ENCODE measurements at regions not wholly inside any gene's neighbourhood (a gene's known extent, or its start where the extent isn't known, plus 50 kb on each side); places are given as distances from the start of the nearest gene placed in this dataset.

DNA sequence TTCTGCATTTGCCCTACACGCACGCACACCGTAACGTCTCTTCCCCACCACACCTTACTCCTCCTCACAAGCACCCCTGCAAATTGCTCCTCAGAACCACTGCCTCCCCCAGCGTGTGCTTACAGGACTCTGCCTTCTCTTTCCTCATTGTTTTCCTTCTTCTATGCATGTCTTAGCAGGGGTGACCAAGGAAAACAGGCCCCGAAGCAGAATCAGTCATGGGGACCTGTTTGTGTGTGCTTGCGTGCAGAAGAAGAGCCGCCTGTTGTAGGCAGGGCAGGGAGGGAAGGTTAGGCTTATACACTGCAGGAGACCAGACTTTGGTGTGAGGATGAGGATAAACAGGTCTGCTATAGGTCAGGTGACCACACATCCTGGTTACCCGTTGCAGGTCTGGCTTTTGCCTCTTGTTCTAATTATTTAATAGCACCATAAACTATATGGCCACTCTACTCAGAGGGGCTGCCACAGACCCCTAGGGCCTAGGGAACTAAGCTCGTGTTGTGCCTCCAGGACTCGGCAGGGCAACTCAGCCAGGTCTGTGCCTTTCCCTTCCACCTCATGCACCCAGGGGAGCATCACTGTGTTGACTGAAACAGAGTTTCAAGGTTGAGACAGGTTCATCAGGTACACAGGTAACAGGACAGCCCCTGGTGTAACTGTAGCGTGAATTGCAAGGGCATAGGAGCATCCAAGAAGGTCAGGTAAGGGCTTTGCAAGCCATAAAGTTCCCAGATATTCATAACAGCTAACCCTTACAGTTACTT is 60.8 kb upstream of the EPS8L3 start (continued):
- TF ChIP-seq, protein P1, sequence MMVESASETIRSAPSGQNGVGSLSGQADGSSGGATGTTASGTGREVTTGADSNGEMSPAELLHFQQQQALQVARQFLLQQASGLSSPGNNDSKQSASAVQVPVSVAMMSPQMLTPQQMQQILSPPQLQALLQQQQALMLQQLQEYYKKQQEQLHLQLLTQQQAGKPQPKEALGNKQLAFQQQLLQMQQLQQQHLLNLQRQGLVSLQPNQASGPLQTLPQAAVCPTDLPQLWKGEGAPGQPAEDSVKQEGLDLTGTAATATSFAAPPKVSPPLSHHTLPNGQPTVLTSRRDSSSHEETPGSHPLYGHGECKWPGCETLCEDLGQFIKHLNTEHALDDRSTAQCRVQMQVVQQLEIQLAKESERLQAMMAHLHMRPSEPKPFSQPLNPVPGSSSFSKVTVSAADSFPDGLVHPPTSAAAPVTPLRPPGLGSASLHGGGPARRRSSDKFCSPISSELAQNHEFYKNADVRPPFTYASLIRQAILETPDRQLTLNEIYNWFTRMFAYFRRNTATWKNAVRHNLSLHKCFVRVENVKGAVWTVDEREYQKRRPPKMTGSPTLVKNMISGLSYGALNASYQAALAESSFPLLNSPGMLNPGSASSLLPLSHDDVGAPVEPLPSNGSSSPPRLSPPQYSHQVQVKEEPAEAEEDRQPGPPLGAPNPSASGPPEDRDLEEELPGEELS (CRISPR knock-in tag; IDR thresholded peaks at IDR 0.05) = no peak
- no peak for TF ChIP-seq KDM5A (IDR thresholded peaks at IDR 0.05; ENCODE audit: borderline replicate concordance, low read length)
- TF ChIP-seq FOXC1 (CRISPR knock-in tag; IDR thresholded peaks at IDR 0.05; ENCODE audit: borderline replicate concordance) = 0 out of 2 replicates have a peak, but pooled peaks have one; percentile 11
- TF ChIP-seq, protein P2, sequence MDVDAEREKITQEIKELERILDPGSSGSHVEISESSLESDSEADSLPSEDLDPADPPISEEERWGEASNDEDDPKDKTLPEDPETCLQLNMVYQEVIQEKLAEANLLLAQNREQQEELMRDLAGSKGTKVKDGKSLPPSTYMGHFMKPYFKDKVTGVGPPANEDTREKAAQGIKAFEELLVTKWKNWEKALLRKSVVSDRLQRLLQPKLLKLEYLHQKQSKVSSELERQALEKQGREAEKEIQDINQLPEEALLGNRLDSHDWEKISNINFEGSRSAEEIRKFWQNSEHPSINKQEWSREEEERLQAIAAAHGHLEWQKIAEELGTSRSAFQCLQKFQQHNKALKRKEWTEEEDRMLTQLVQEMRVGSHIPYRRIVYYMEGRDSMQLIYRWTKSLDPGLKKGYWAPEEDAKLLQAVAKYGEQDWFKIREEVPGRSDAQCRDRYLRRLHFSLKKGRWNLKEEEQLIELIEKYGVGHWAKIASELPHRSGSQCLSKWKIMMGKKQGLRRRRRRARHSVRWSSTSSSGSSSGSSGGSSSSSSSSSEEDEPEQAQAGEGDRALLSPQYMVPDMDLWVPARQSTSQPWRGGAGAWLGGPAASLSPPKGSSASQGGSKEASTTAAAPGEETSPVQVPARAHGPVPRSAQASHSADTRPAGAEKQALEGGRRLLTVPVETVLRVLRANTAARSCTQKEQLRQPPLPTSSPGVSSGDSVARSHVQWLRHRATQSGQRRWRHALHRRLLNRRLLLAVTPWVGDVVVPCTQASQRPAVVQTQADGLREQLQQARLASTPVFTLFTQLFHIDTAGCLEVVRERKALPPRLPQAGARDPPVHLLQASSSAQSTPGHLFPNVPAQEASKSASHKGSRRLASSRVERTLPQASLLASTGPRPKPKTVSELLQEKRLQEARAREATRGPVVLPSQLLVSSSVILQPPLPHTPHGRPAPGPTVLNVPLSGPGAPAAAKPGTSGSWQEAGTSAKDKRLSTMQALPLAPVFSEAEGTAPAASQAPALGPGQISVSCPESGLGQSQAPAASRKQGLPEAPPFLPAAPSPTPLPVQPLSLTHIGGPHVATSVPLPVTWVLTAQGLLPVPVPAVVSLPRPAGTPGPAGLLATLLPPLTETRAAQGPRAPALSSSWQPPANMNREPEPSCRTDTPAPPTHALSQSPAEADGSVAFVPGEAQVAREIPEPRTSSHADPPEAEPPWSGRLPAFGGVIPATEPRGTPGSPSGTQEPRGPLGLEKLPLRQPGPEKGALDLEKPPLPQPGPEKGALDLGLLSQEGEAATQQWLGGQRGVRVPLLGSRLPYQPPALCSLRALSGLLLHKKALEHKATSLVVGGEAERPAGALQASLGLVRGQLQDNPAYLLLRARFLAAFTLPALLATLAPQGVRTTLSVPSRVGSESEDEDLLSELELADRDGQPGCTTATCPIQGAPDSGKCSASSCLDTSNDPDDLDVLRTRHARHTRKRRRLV (CRISPR knock-in tag; IDR thresholded peaks at IDR 0.05) = no peak
- TF ChIP-seq ZSCAN25 (CRISPR knock-in tag; IDR thresholded peaks at IDR 0.05) = 0 out of 2 replicates have a peak, but pooled peaks have one; percentile 57
- no peak for TF ChIP-seq ATF7-NPFF (CRISPR knock-in tag; IDR thresholded peaks at IDR 0.05; ENCODE audit: low read depth)
- TF ChIP-seq, protein P3, sequence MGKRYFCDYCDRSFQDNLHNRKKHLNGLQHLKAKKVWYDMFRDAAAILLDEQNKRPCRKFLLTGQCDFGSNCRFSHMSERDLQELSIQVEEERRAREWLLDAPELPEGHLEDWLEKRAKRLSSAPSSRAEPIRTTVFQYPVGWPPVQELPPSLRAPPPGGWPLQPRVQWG (CRISPR knock-in tag; IDR thresholded peaks at IDR 0.05; ENCODE audit: borderline replicate concordance, low read depth) = no peak
- TF ChIP-seq, protein P4, sequence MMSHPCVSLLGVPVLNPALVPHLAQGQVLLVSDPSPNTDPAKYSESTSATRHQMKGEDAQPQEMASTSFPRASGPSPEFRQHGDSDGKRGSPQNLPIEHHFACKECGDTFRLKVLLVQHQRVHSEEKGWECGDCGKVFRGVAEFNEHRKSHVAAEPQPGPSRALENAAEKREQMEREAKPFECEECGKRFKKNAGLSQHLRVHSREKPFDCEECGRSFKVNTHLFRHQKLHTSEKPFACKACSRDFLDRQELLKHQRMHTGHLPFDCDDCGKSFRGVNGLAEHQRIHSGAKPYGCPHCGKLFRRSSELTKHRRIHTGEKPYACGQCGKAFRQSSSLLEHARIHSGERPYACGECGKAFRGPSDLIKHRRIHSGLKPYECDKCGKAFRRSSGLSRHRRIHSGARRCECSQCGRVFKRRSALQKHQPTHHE (CRISPR knock-in tag; IDR thresholded peaks at IDR 0.05; ENCODE audit: borderline replicate concordance) = 0 out of 2 replicates have a peak, but pooled peaks have one; percentile 9
- no peak for TF ChIP-seq ZNF337 (CRISPR knock-in tag; IDR thresholded peaks at IDR 0.05; ENCODE audit: borderline replicate concordance, low read depth)
- TF ChIP-seq MEIS1 (CRISPR knock-in tag; IDR thresholded peaks at IDR 0.05; ENCODE audit: borderline replicate concordance) = 0 out of 2 replicates have a peak, but pooled peaks have one; percentile 49
- no peak for TF ChIP-seq BORCS8-MEF2B (CRISPR knock-in tag; IDR thresholded peaks at IDR 0.05)
- TF ChIP-seq, protein P5, sequence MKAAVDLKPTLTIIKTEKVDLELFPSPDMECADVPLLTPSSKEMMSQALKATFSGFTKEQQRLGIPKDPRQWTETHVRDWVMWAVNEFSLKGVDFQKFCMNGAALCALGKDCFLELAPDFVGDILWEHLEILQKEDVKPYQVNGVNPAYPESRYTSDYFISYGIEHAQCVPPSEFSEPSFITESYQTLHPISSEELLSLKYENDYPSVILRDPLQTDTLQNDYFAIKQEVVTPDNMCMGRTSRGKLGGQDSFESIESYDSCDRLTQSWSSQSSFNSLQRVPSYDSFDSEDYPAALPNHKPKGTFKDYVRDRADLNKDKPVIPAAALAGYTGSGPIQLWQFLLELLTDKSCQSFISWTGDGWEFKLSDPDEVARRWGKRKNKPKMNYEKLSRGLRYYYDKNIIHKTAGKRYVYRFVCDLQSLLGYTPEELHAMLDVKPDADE (CRISPR knock-in tag; IDR thresholded peaks at IDR 0.05) = no peak
- no peak for TF ChIP-seq SAP130 (CRISPR knock-in tag; IDR thresholded peaks at IDR 0.05; ENCODE audit: low read depth)
- TF ChIP-seq CBX5 (CRISPR knock-in tag; IDR thresholded peaks at IDR 0.05; ENCODE audit: borderline replicate concordance) = no peak
- 0 out of 2 replicates have a peak, but pooled peaks have one; percentile 53 for TF ChIP-seq ZNF230 (CRISPR knock-in tag; IDR thresholded peaks at IDR 0.05)
- TF ChIP-seq, protein P6, sequence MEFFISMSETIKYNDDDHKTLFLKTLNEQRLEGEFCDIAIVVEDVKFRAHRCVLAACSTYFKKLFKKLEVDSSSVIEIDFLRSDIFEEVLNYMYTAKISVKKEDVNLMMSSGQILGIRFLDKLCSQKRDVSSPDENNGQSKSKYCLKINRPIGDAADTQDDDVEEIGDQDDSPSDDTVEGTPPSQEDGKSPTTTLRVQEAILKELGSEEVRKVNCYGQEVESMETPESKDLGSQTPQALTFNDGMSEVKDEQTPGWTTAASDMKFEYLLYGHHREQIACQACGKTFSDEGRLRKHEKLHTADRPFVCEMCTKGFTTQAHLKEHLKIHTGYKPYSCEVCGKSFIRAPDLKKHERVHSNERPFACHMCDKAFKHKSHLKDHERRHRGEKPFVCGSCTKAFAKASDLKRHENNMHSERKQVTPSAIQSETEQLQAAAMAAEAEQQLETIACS (CRISPR knock-in tag; IDR thresholded peaks at IDR 0.05) = no peak
- no peak for TF ChIP-seq TEAD3 (CRISPR knock-in tag; optimal IDR thresholded peaks at IDR 0.05; ENCODE audit: borderline replicate concordance)
